Natural killer cell (primary cell): ENCODE measurements at regions not wholly inside any gene's neighbourhood (a gene's known extent, or its start where the extent isn't known, plus 50 kb on each side); places are given as distances from the start of the nearest gene placed in this dataset.

Experiments
- ATAC-seq, 3 donors: fragments of 150-1000 bp in 2 of 3; fragments of 200-7000 bp in 1 of 3; cut with Tn5 transposase; 1 replicate in 1 of 3; 2 replicates in 2 of 3; pipeline ENCODE4 v1.10.0; 2021; ENCODE audit warnings: mild to moderate bottlenecking in 2 of 3, moderate library complexity in 2 of 3
- DNase-seq, 2 donors: peaks; one replicate each; pipeline versions ENCODE4 v3.0.0 to v3.0.0-alpha.2; 2013 to 2021; ENCODE audit warnings: mixed read lengths in 1 of 2
- H3K27ac ChIP-seq: one replicate; pipeline ENCODE4 v1.5.1; 2013; ENCODE audit warnings: mild to moderate bottlenecking, low read length
- H3K27me3 ChIP-seq: one replicate; pipeline ENCODE4 v1.6.1; 2013; ENCODE audit warnings: low read length; ENCODE audit not compliant: control insufficient read depth, insufficient read depth
- H3K36me3 ChIP-seq: one replicate; pipeline ENCODE4 v1.6.1; 2013; ENCODE audit warnings: low read length; ENCODE audit not compliant: control insufficient read depth, insufficient read depth
- H3K4me1 ChIP-seq: one replicate; pipeline ENCODE4 v1.6.1; 2013; ENCODE audit warnings: low read length; ENCODE audit not compliant: control insufficient read depth, insufficient read depth
- H3K4me3 ChIP-seq: one replicate; pipeline ENCODE4 v1.5.1; 2013; ENCODE audit warnings: low read length
- H3K9me3 ChIP-seq: one replicate; pipeline ENCODE4 v1.6.1; 2013; ENCODE audit warnings: low read length; ENCODE audit not compliant: control insufficient read depth, insufficient read depth
- H3K27ac Mint-ChIP-seq, 2 donors: one replicate each; pipeline ENCODE4 v1.8.0; 2022; ENCODE audit warnings: mild to moderate bottlenecking in 2 of 2, mixed read lengths in 2 of 2, moderate library complexity in 1 of 2
- H3K27me3 Mint-ChIP-seq, 2 donors: one replicate each; pipeline ENCODE4 v1.8.0; 2022; ENCODE audit warnings: low read depth in 2 of 2, mixed read lengths in 2 of 2
- H3K36me3 Mint-ChIP-seq: one replicate; pipeline ENCODE4 v1.8.0; 2022; ENCODE audit warnings: mixed read lengths
- H3K4me1 Mint-ChIP-seq, 2 donors: one replicate each; pipeline ENCODE4 v1.8.0; 2022; ENCODE audit warnings: mixed read lengths in 2 of 2
- H3K4me3 Mint-ChIP-seq: one replicate; pipeline ENCODE4 v1.8.0; 2022; ENCODE audit warnings: mild to moderate bottlenecking, moderate library complexity, mixed read lengths
- H3K9me3 Mint-ChIP-seq, 2 donors: one replicate each; pipeline ENCODE4 v1.8.0; 2022; ENCODE audit warnings: mixed read lengths in 2 of 2
- CTCF ChIP-seq: fragments of 200-600 bp; IDR thresholded peaks from one replicate; pipeline ENCODE4 v1.8.0; 2022; ENCODE audit warnings: antibody characterized with exemption
- WGBS: methylation state at CpG from one replicate; pipeline ENCODE4 v1.1.7; 2013; ENCODE audit warnings: missing lambda C conversion rate; ENCODE audit not compliant: insufficient coverage; 5-methylcytosine and 5-hydroxymethylcytosine counted together
- intact Hi-C: fragments of 100-400 bp; cut with micrococcal nuclease; formaldehyde crosslinking; loops from one replicate; pipeline ENCODE4 v1.14.2; 2022

- Histone ChIP-seq H3K4me1 (no peaks in the 10 kb centered on the region), H3K27ac (no peak overlapping the region), H3K9me3 (no peaks in the 10 kb centered on the region), H3K36me3 (no peaks in the 10 kb centered on the region), H3K4me3 (no peak overlapping the region), H3K27me3 (no peaks in the 10 kb centered on the region)
- Mint-ChIP-seq H3K27me3 (peaks cover 3 to 9% of the 10 kb centered on the region in 2 donors), H3K4me1 (no peaks in the 10 kb centered on the region), H3K9me3 (peaks cover 2 to 5% of the 10 kb centered on the region in 2 donors), H3K36me3 (no peaks in the 10 kb centered on the region), H3K4me3 (no peak overlapping the region), H3K27ac (no peak overlapping the region)
- 73% methylated on average over 7 of the region's 7 CpGs for WGBS
- DNase-seq (no peak), ATAC-seq (no peak)
- intact Hi-C loops: no loop called here
- TF ChIP-seq CTCF: no peak
Observed at GRCh38 chr20:60527656-60528055, 569.4 kb downstream of the CDH26 start.

GRCh38 chr20:60528141-60528540 is 569.9 kb downstream of the CDH26 start:
- Mint-ChIP-seq H3K27ac (no peak overlapping the region), H3K36me3 (no peaks in the 10 kb centered on the region), H3K9me3 (peaks cover 2 to 5% of the 10 kb centered on the region in 2 donors), H3K27me3 (peaks cover 3 to 9% of the 10 kb centered on the region in 2 donors), H3K4me3 (no peak overlapping the region), H3K4me1 (no peaks in the 10 kb centered on the region)
- Histone ChIP-seq H3K4me1 (no peaks in the 10 kb centered on the region), H3K27me3 (no peaks in the 10 kb centered on the region), H3K9me3 (no peaks in the 10 kb centered on the region), H3K27ac (no peak overlapping the region), H3K36me3 (no peaks in the 10 kb centered on the region), H3K4me3 (no peak overlapping the region)
- ATAC-seq: no peak
- no peak for DNase-seq
- TF ChIP-seq CTCF: no peak
- WGBS: 80% methylated on average over 5 of the region's 5 CpGs
- intact Hi-C loops: no loop called here

- no peak for ATAC-seq
- no peaks in the 10 kb centered on the region for H3K36me3 ChIP-seq
- H3K9me3 ChIP-seq: no peaks in the 10 kb centered on the region
- intact Hi-C loops: no loop called here
- no peak overlapping the region for H3K4me3 Mint-ChIP-seq
- peaks cover 3 to 14% of the 10 kb centered on the region in 2 donors for H3K27me3 Mint-ChIP-seq
- H3K27me3 ChIP-seq: no peaks in the 10 kb centered on the region
- H3K4me1 Mint-ChIP-seq: no peaks in the 10 kb centered on the region
- no peak overlapping the region for H3K27ac ChIP-seq
- no peak overlapping the region for H3K27ac Mint-ChIP-seq
- no peaks in the 10 kb centered on the region for H3K36me3 Mint-ChIP-seq
- H3K4me1 ChIP-seq: no peaks in the 10 kb centered on the region
- no peak overlapping the region for H3K4me3 ChIP-seq
- WGBS: 84% methylated on average over 5 of the region's 5 CpGs
- no peak for TF ChIP-seq CTCF
- H3K9me3 Mint-ChIP-seq: peaks cover 2 to 5% of the 10 kb centered on the region in 2 donors
- no peak for DNase-seq
Observed at GRCh38 chr20:60529149-60529548, 570.9 kb downstream of the CDH26 start.

GRCh38 chr20:60535211-60535610 is 577.0 kb downstream of the CDH26 start:
- WGBS: 91% methylated on average over 3 of the region's 3 CpGs
- TF ChIP-seq CTCF: no peak
- Histone ChIP-seq H3K27me3 (no peaks in the 10 kb centered on the region), H3K9me3 (no peaks in the 10 kb centered on the region), H3K4me1 (no peaks in the 10 kb centered on the region), H3K27ac (no peak overlapping the region), H3K36me3 (no peaks in the 10 kb centered on the region), H3K4me3 (no peak overlapping the region)
- peaks cover 12 to 17% of the 10 kb centered on the region in 2 donors for H3K27me3 Mint-ChIP-seq
- no peaks in the 10 kb centered on the region for H3K9me3 Mint-ChIP-seq
- DNase-seq (no peak), ATAC-seq (no peak)
- no peak overlapping the region for H3K27ac Mint-ChIP-seq
- no peaks in the 10 kb centered on the region for H3K36me3 Mint-ChIP-seq
- H3K4me1 Mint-ChIP-seq: no peaks in the 10 kb centered on the region
- H3K4me3 Mint-ChIP-seq: no peak overlapping the region
- intact Hi-C loops: no loop called here
